ENCODE measurements at regions not wholly inside any gene's neighbourhood (a gene's known extent, or its start where the extent isn't known, plus 50 kb on each side); places are given as distances from the start of the nearest gene placed in this dataset.
"Not testable (repeated sequence)": the region's sequence is repeated elsewhere in the genome, so short reads cannot be mapped to it uniquely, and the experiment has no call there.

- Histone ChIP-seq H3K36me3 (no peaks in the 10 kb centered on the region), H3K4me3 (ENCODE audit: low read depth, low read length) (no peak overlapping the region), H3K27ac (no peak overlapping the region), H3K27me3 (ENCODE audit: insufficient read depth, low read depth, severe bottlenecking) (peaks cover 91% of the 10 kb centered on the region), H3K9me3 (ENCODE audit: severe bottlenecking) (peaks cover 27% of the 10 kb centered on the region)
- TF ChIP-seq, protein P1, sequence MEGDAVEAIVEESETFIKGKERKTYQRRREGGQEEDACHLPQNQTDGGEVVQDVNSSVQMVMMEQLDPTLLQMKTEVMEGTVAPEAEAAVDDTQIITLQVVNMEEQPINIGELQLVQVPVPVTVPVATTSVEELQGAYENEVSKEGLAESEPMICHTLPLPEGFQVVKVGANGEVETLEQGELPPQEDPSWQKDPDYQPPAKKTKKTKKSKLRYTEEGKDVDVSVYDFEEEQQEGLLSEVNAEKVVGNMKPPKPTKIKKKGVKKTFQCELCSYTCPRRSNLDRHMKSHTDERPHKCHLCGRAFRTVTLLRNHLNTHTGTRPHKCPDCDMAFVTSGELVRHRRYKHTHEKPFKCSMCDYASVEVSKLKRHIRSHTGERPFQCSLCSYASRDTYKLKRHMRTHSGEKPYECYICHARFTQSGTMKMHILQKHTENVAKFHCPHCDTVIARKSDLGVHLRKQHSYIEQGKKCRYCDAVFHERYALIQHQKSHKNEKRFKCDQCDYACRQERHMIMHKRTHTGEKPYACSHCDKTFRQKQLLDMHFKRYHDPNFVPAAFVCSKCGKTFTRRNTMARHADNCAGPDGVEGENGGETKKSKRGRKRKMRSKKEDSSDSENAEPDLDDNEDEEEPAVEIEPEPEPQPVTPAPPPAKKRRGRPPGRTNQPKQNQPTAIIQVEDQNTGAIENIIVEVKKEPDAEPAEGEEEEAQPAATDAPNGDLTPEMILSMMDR (IDR thresholded peaks at IDR 0.05; ENCODE audit: low read depth, low read length), result no peak
- no peak for DNase-seq
These were observed 78.0 kb upstream of the ATP5PO start for GRCh38 chr21:33993286-33994231.

GRCh38 chr21:33992412-33992811 is 76.8 kb upstream of the ATP5PO start:
- Histone ChIP-seq H3K9me3 (ENCODE audit: severe bottlenecking) (peaks cover 31% of the 10 kb centered on the region), H3K27me3 (ENCODE audit: insufficient read depth, low read depth, severe bottlenecking) (peaks cover 94% of the 10 kb centered on the region)
- not testable (repeated sequence) for H3K27ac ChIP-seq; H3K4me3 ChIP-seq (ENCODE audit: low read depth, low read length); H3K36me3 ChIP-seq; DNase-seq

DNA sequence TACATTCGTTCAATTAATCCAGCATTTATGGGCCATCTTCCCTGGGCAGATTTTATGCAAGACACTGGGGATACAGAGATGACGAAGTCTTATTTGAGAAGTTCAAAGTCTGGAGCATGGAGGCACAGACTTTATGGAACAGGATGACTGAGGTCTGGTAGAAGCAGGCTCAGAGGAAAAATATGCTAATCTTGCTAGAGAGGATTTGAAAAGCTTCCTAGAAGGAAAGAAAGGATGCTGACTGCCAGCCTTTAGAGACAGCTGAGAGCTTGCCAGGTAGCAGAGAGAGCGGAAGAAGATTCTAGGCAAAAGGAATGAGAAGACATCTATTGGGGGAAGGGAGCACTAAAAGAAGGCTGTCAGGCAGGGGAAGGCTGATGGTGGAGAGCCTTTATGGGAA is 75.5 kb upstream of the ATP5PO start:
- H3K9me3 ChIP-seq (ENCODE audit: severe bottlenecking), result peaks cover 32% of the 10 kb centered on the region
- H3K36me3 ChIP-seq, result no peaks in the 10 kb centered on the region
- H3K27me3 ChIP-seq (ENCODE audit: insufficient read depth, low read depth, severe bottlenecking), result peaks cover 94% of the 10 kb centered on the region
- H3K27ac ChIP-seq, result no peak overlapping the region
- TF ChIP-seq, protein P1 (IDR thresholded peaks at IDR 0.05; ENCODE audit: low read depth, low read length), result no peak
- DNase-seq, result no peak
- H3K4me3 ChIP-seq (ENCODE audit: low read depth, low read length), result no peak overlapping the region

- TF ChIP-seq, protein P1 (IDR thresholded peaks at IDR 0.05; ENCODE audit: low read depth, low read length), result no peak
- Histone ChIP-seq H3K27me3 (ENCODE audit: insufficient read depth, low read depth, severe bottlenecking) (peaks cover 91% of the 10 kb centered on the region), H3K4me3 (ENCODE audit: low read depth, low read length) (no peak overlapping the region), H3K9me3 (ENCODE audit: severe bottlenecking) (peaks cover 31% of the 10 kb centered on the region), H3K27ac (no peak overlapping the region), H3K36me3 (no peaks in the 10 kb centered on the region)
- no peak for DNase-seq
These were observed 73.8 kb upstream of the ATP5PO start for GRCh38 chr21:33989440-33989839.

- H3K27me3 ChIP-seq (ENCODE audit: insufficient read depth, low read depth, severe bottlenecking), result peaks cover 91% of the 10 kb centered on the region
- no peak overlapping the region for H3K4me3 ChIP-seq (ENCODE audit: low read depth, low read length)
- H3K9me3 ChIP-seq (ENCODE audit: severe bottlenecking), result peaks cover 31% of the 10 kb centered on the region
- TF ChIP-seq, protein P1 (IDR thresholded peaks at IDR 0.05; ENCODE audit: low read depth, low read length), result no peak
- H3K36me3 ChIP-seq, result no peaks in the 10 kb centered on the region
- no peak overlapping the region for H3K27ac ChIP-seq
- no peak for DNase-seq
These were observed 72.8 kb upstream of the ATP5PO start for GRCh38 chr21:33988237-33989017.

DNA sequence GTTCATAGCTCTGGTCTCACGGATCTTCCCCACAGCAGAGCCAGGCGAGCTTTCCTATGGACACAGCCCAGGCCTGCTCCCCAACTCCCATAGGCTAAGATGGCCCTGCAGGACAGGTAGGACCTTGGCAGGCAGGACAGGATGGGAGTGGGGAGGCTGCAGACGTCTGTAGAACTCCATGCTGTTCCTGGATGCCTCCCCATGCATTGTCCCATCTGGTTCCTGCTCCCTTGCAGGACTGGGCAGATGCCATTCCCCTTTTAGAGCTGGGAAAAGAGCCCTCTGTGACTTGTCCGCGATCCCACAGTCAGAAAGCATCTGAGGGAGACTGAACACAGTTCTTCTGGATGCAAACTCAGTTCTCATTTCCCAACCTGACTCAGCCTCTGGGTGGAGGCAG is 71.9 kb upstream of the ATP5PO start:
- no peak overlapping the region for H3K4me3 ChIP-seq (ENCODE audit: low read depth, low read length)
- no peak for DNase-seq
- H3K36me3 ChIP-seq, result no peaks in the 10 kb centered on the region
- TF ChIP-seq, protein P1 (IDR thresholded peaks at IDR 0.05; ENCODE audit: low read depth, low read length), result no peak
- H3K27ac ChIP-seq, result no peak overlapping the region
- H3K9me3 ChIP-seq (ENCODE audit: severe bottlenecking), result peaks cover 25% of the 10 kb centered on the region
- H3K27me3 ChIP-seq (ENCODE audit: insufficient read depth, low read depth, severe bottlenecking), result peaks cover 95% of the 10 kb centered on the region
